CD4-positive, CD25-positive, alpha-beta regulatory T cell (primary cell): ENCODE measurements at regions not wholly inside any gene's neighbourhood (a gene's known extent, or its start where the extent isn't known, plus 50 kb on each side); places are given as distances from the start of the nearest gene placed in this dataset.
A peak's percentile ranks its signal among the peaks of the same experiment; 100 is the strongest.

Source experiments
- ATAC-seq, 2 donors: fragments of 150-1000 bp; cut with Tn5 transposase; one replicate each; pipeline ENCODE4 v1.10.0; 2021; ENCODE audit warnings: low read depth in 2 of 2, moderate number of reproducible peaks in 2 of 2, moderate library complexity in 1 of 2
- DNase-seq, 3 donors: peaks; one replicate each; pipeline versions ENCODE4 v3.0.0 to v3.0.0-alpha.2; 2012 to 2022; ENCODE audit warnings: mixed read lengths in 1 of 3
- H3K27ac ChIP-seq: one replicate; pipeline ENCODE4 v1.7.0; 2013; ENCODE audit warnings: mild to moderate bottlenecking, low read length; ENCODE audit not compliant: insufficient read depth, poor library complexity, severe bottlenecking
- H3K27me3 ChIP-seq: one replicate; pipeline ENCODE4 v1.7.0; 2013; ENCODE audit warnings: low read length; ENCODE audit not compliant: control insufficient read depth, insufficient read depth
- H3K36me3 ChIP-seq: one replicate; pipeline ENCODE4 v1.7.0; 2013; ENCODE audit warnings: mild to moderate bottlenecking, low read length, moderate library complexity; ENCODE audit not compliant: control insufficient read depth, insufficient read depth
- H3K4me1 ChIP-seq: 2 replicates; pipeline ENCODE4 v1.7.0; 2013; ENCODE audit warnings: mild to moderate bottlenecking, low read length; ENCODE audit not compliant: insufficient read depth, control insufficient read depth, poor library complexity, severe bottlenecking
- H3K4me3 ChIP-seq: one replicate; pipeline ENCODE4 v1.7.0; 2013; ENCODE audit warnings: low read depth, mild to moderate bottlenecking, low read length, moderate library complexity
- H3K9me3 ChIP-seq, 2 experiments: 1 replicate in 1 of 2; 2 replicates in 1 of 2; pipeline ENCODE4 v1.7.0; 2013; ENCODE audit warnings: low read length in 2 of 2, mild to moderate bottlenecking in 1 of 2, moderate library complexity in 1 of 2; ENCODE audit not compliant: control insufficient read depth in 2 of 2
- H3K27ac Mint-ChIP-seq, 3 donors: one replicate each; pipeline ENCODE4 v1.8.0; 2020 to 2022; ENCODE audit warnings: mild to moderate bottlenecking in 3 of 3, mixed read lengths in 3 of 3, moderate library complexity in 2 of 3
- H3K27me3 Mint-ChIP-seq: one replicate; pipeline ENCODE4 v1.8.0; 2022; ENCODE audit warnings: mild to moderate bottlenecking, mixed read lengths
- H3K36me3 Mint-ChIP-seq: one replicate; pipeline ENCODE4 v1.8.0; 2020; ENCODE audit warnings: mixed read lengths
- H3K4me1 Mint-ChIP-seq, 4 donors: one replicate each; pipeline ENCODE4 v1.8.0; 2020 to 2022; ENCODE audit warnings: mixed read lengths in 4 of 4, mild to moderate bottlenecking in 1 of 4
- H3K4me3 Mint-ChIP-seq, 4 donors: one replicate each; pipeline ENCODE4 v1.8.0; 2020 to 2022; ENCODE audit warnings: mild to moderate bottlenecking in 4 of 4, mixed read lengths in 4 of 4, moderate library complexity in 3 of 4
- H3K9me3 Mint-ChIP-seq, 7 donors: one replicate each; pipeline ENCODE4 v1.8.0; 2020 to 2022; ENCODE audit warnings: mixed read lengths in 7 of 7, mild to moderate bottlenecking in 3 of 7, moderate library complexity in 2 of 7

GRCh38 chr4:184939978-184940377, 78.3 kb upstream of the HELT start:
- Histone ChIP-seq H3K36me3 (no peaks in the 10 kb centered on the region), H3K27me3 (no peaks in the 10 kb centered on the region), H3K9me3 (no peaks in the 10 kb centered on the region), H3K4me3 (no peak overlapping the region), H3K4me1 (no peaks in the 10 kb centered on the region), H3K27ac (no peak overlapping the region)
- Mint-ChIP-seq H3K9me3 (no peaks in the 10 kb centered on the region), H3K4me1 (no peaks in the 10 kb centered on the region), H3K4me3 (no peak overlapping the region), H3K27me3 (peaks cover 32% of the 10 kb centered on the region), H3K36me3 (no peaks in the 10 kb centered on the region), H3K27ac (no peak overlapping the region)
- DNase-seq (no peak), ATAC-seq (no peak)

- Mint-ChIP-seq H3K9me3 (no peaks in the 10 kb centered on the region), H3K4me3 (no peak overlapping the region), H3K36me3 (no peaks in the 10 kb centered on the region), H3K27ac (no peak overlapping the region), H3K27me3 (peaks cover 28% of the 10 kb centered on the region), H3K4me1 (no peaks in the 10 kb centered on the region)
- H3K36me3 ChIP-seq: no peaks in the 10 kb centered on the region
- DNase-seq (no peak), ATAC-seq (no peak)
- no peak overlapping the region for H3K27ac ChIP-seq
- no peaks in the 10 kb centered on the region for H3K27me3 ChIP-seq
- no peak overlapping the region for H3K4me3 ChIP-seq
- H3K9me3 ChIP-seq: no peaks in the 10 kb centered on the region
- no peaks in the 10 kb centered on the region for H3K4me1 ChIP-seq
Observed at GRCh38 chr4:184940500-184940899, 77.8 kb upstream of the HELT start.

GRCh38 chr4:184941671-184942418, 76.4 kb upstream of the HELT start:
- H3K27ac Mint-ChIP-seq: no peak overlapping the region
- ATAC-seq: no peak

GRCh38 chr4:184942444-184943425, 75.6 kb upstream of the HELT start:
- ATAC-seq: no peak
- H3K36me3 ChIP-seq: no peaks in the 10 kb centered on the region
- H3K36me3 Mint-ChIP-seq: no peaks in the 10 kb centered on the region
- DNase-seq: no peak
- H3K4me1 Mint-ChIP-seq: no peaks in the 10 kb centered on the region
- no peaks in the 10 kb centered on the region for H3K4me1 ChIP-seq
- H3K4me3 ChIP-seq: no peak overlapping the region
- H3K27me3 Mint-ChIP-seq: peaks cover 40% of the 10 kb centered on the region
- no peak overlapping the region for H3K27ac Mint-ChIP-seq
- no peak overlapping the region for H3K4me3 Mint-ChIP-seq
- H3K9me3 ChIP-seq: no peaks in the 10 kb centered on the region
- H3K27me3 ChIP-seq: peaks cover 6% of the 10 kb centered on the region
- H3K9me3 Mint-ChIP-seq: no peaks in the 10 kb centered on the region
- H3K27ac ChIP-seq: no peak overlapping the region

More at GRCh38 chr4:184941671-184942418, 76.4 kb upstream of the HELT start:
- H3K27me3 Mint-ChIP-seq: peaks cover 35% of the 10 kb centered on the region
- no peak overlapping the region for H3K4me3 Mint-ChIP-seq
- no peaks in the 10 kb centered on the region for H3K9me3 Mint-ChIP-seq
- H3K9me3 ChIP-seq: no peaks in the 10 kb centered on the region
- no peak overlapping the region for H3K4me3 ChIP-seq
- H3K36me3 ChIP-seq: no peaks in the 10 kb centered on the region
- H3K4me1 Mint-ChIP-seq: no peaks in the 10 kb centered on the region
- H3K27ac ChIP-seq: no peak overlapping the region
- no peaks in the 10 kb centered on the region for H3K4me1 ChIP-seq
- peaks cover 2% of the 10 kb centered on the region for H3K27me3 ChIP-seq
- no peaks in the 10 kb centered on the region for H3K36me3 Mint-ChIP-seq
- no peak for DNase-seq

- no peak overlapping the region for H3K4me3 Mint-ChIP-seq
Observed at GRCh38 chr4:184949020-184949419, 69.3 kb upstream of the HELT start.

GRCh38 chr4:184950117-184950830, 68.0 kb upstream of the HELT start:
- no peak for ATAC-seq
- H3K4me1 Mint-ChIP-seq: no peaks in the 10 kb centered on the region
- H3K9me3 Mint-ChIP-seq: peaks cover 0 to 3% (median 0%) of the 10 kb centered on the region in 7 donors
- peaks cover 6% of the 10 kb centered on the region for H3K27me3 ChIP-seq
- DNase-seq: no peak
- H3K36me3 Mint-ChIP-seq: no peaks in the 10 kb centered on the region
- no peak overlapping the region for H3K4me3 ChIP-seq
- no peak overlapping the region for H3K27ac Mint-ChIP-seq
- peaks cover 40% of the 10 kb centered on the region for H3K27me3 Mint-ChIP-seq
- no peaks in the 10 kb centered on the region for H3K4me1 ChIP-seq
- H3K36me3 ChIP-seq: no peaks in the 10 kb centered on the region
- H3K9me3 ChIP-seq: no peaks in the 10 kb centered on the region
- H3K27ac ChIP-seq: no peak overlapping the region
- no peak overlapping the region for H3K4me3 Mint-ChIP-seq

More at GRCh38 chr4:184949020-184949419, 69.3 kb upstream of the HELT start:
- H3K36me3 Mint-ChIP-seq: no peaks in the 10 kb centered on the region
- Histone ChIP-seq H3K27ac (no peak overlapping the region), H3K4me3 (no peak overlapping the region), H3K4me1 (no peaks in the 10 kb centered on the region), H3K9me3 (no peaks in the 10 kb centered on the region), H3K36me3 (no peaks in the 10 kb centered on the region), H3K27me3 (peaks cover 6% of the 10 kb centered on the region)
- H3K27ac Mint-ChIP-seq: no peak overlapping the region
- peaks cover 40% of the 10 kb centered on the region for H3K27me3 Mint-ChIP-seq
- peaks cover 0 to 3% (median 0%) of the 10 kb centered on the region in 7 donors for H3K9me3 Mint-ChIP-seq
- H3K4me1 Mint-ChIP-seq: no peaks in the 10 kb centered on the region
- DNase-seq: no peak
- ATAC-seq: no peak

GRCh38 chr4:184950926-184951325, 67.4 kb upstream of the HELT start:
- no peak for DNase-seq
- H3K4me3 ChIP-seq: no peak overlapping the region
- H3K36me3 ChIP-seq: no peaks in the 10 kb centered on the region
- no peaks in the 10 kb centered on the region for H3K4me1 ChIP-seq
- Mint-ChIP-seq H3K4me3 (no peak overlapping the region), H3K36me3 (no peaks in the 10 kb centered on the region), H3K9me3 (peaks cover 0 to 3% (median 0%) of the 10 kb centered on the region in 7 donors), H3K4me1 (no peaks in the 10 kb centered on the region), H3K27me3 (peaks cover 35% of the 10 kb centered on the region), H3K27ac (peak overlapping the region in 1 of 3 donors; percentile 69)
- H3K9me3 ChIP-seq: no peaks in the 10 kb centered on the region
- no peak overlapping the region for H3K27ac ChIP-seq
- ATAC-seq: no peak
- H3K27me3 ChIP-seq: peaks cover 6% of the 10 kb centered on the region
